Stimulated activated CD4-positive, alpha-beta T cell treated with anti-CD3 and anti-CD28 coated beads, Interleukin-2, amount 100 ng/mL, for 24 hours (primary cell): ENCODE measurements at regions not wholly inside any gene's neighbourhood (a gene's known extent, or its start where the extent isn't known, plus 50 kb on each side); places are given as distances from the start of the nearest gene placed in this dataset.
"Not testable (repeated sequence)": the region's sequence is repeated elsewhere in the genome, so short reads cannot be mapped to it uniquely, and the experiment has no call there.

Experiments used
- DNase-seq, 2 donors: peaks; one replicate each; pipeline ENCODE4 v3.0.0-alpha.2; 2020

DNA sequence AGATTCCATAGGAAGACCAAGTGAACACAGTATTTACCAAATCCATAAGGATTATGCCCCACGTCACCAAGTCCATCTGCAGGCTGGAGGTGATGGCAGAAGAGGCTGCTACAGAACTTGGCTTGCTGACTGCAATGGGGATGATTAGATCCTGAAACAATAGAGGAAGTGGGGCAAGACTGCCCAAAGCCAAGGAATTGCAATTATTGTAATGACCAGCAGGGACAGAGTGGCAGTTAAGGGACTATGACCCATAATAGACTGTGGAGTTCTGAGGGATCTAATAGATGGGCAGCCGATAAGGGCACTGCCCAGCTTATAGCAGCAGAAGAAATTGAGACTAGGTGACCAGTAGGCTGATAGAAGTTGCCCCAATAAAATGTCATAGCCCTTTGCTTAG, 108.4 kb downstream of the MINAR1 start:
- DNase-seq, result no peak

DNA sequence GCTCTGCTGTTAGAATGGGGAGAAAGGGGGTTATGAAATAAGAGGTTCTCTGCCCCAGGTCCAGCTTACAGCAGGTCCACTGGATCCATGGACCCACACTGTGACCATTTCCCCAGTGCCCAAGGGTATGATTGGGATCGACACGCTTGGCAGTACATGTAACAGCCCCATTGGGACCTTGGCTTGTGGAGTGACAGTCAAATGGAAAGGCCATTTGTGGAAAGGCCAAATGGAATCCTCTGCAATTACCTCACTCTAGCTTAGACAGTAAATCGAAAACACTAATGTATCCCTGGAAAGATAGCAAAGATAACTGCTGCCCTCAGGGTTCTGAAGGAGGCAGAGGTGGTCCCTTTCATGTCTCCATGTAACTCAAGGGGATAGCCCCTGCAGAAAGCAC, 109.1 kb downstream of the MINAR1 start:
- DNase-seq, result no peak

GRCh38 chr15:79543097-79543496, 111.0 kb downstream of the MINAR1 start:
- no peak for DNase-seq

DNA sequence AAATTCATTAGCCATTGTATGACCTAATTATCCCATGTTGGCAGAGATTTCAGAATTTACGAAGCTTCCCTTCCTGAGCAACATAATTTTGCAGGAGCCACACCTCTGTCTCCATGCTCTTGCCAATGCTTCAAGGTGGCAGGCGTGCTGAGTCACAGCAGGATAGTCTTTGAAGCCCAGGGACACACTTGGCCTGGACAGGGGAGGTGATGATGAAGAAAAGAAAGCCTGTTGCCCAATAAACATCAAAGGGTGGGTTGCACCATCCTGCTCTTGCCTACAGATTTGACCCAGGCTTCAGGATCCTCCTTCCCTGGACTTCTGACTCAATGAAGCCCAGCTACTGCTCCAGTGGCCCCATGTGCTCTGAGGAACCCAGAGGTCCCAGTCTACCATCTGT, 117.1 kb downstream of the MINAR1 start:
- no peak for DNase-seq

DNA sequence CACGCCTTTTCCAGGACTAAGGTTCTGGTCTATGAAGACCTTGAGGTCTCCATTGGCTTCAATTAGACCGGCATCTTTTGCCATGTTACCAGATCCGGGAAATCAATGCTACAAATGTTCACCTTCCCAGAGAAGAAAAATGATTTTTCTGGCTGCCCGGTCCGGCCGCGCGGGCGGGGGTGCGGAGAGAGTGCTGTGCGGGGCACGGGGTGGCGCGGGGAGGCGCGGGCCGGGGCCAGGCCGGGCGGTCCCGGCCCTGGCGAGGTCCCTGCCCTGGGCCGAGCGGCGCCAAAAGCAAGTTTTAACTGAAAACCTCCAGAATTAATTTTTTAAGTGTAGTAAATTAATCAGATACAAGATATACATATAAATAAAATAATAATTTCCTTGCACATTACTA, 128.2 kb downstream of the MINAR1 start:
- DNase-seq, result no peak

DNA sequence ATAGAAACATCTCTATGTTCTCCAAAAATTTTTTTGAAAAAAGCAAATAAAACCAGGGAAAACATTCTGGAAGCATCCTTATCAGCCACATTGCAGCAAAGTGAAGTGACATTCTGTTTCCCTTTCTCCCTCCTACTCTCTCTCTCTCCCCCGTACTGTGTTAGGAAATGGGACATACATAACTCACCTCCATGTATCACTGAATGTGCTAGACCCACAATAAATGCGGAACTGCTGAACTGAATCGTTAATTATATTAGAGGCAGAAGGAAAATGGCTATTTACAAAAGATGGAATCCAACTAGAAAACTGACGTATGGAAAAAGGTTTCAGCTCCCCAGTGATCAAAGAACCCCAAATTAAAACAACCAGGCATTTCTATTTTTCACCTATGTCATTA, 129.8 kb downstream of the MINAR1 start:
- no peak for DNase-seq

- DNase-seq, result no peak
Measured at GRCh38 chr15:79562403-79562815, 130.3 kb downstream of the MINAR1 start.

DNA sequence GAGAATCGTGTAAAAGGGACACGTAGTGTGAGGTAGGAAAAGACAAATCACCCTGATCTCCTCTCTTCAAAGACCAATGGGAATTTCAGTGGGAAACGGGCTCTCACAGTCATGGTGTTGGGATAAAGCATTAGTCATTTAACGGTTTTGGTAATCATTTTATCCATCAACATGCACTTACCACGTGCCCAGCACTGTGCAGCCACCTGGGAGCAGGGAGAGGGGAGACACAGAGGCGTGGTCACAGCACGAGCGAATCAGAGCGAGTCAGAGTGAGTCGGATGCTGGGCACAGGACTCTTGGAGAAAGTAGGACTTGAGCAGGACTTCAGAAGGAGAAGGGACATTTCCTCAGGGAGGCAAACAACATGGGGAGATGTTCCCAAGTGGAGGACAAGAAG, 130.8 kb downstream of the MINAR1 start:
- DNase-seq, result no peak

DNA sequence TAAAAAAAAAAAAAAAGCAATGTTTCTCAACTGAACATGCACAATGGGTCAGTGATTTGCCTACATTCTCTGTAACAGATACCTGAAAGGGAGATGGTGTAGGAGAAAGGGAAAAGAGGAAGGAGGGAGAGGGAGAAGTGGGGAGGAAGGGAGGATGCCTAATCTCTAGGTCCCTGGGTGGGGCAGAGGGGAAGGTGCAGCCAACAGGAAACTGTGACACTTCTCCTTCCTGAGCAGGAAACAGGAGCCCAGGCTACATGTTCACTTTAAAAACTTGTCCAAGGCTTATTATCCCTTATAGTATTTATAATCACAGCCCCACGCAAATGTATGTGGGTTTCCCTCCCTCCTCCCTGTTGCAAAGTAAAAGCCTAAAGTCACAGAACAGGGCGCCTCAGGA, 137.9 kb downstream of the MINAR1 start:
- no peak for DNase-seq

DNA sequence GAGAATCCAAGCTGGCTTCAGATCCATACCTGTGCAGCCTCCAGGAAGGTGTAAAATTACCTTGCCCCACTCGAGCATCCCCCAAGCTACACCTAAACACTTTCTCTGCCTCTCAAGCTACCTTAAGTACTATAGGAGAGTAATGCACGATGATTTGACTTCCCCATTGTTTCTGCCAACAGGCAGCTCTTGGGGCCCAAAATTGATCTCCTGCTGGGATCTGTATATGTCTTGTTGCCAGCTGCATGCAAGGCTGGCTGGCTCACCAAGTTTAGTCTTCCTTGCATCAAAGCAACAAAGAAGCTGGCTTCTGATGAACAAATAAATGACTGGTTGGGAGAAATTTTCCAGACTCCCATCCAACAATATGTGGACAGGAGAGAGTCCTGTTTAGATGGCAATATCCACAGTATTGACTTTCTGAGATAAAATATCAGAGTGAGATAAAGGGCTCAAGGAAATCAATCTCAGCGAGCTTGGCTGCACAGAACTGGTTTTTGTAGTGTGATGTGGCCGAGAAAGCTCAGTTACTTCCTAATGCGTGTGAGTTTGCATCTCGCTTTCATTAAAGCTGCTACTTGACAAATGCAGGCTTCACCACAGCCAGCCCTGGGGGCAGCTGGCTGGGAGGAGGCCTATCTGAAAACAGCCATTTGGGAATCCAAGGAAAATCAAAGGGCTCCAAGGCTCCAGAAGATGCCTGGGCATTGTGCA, 140.7 kb downstream of the MINAR1 start:
- DNase-seq, result no peak

DNA sequence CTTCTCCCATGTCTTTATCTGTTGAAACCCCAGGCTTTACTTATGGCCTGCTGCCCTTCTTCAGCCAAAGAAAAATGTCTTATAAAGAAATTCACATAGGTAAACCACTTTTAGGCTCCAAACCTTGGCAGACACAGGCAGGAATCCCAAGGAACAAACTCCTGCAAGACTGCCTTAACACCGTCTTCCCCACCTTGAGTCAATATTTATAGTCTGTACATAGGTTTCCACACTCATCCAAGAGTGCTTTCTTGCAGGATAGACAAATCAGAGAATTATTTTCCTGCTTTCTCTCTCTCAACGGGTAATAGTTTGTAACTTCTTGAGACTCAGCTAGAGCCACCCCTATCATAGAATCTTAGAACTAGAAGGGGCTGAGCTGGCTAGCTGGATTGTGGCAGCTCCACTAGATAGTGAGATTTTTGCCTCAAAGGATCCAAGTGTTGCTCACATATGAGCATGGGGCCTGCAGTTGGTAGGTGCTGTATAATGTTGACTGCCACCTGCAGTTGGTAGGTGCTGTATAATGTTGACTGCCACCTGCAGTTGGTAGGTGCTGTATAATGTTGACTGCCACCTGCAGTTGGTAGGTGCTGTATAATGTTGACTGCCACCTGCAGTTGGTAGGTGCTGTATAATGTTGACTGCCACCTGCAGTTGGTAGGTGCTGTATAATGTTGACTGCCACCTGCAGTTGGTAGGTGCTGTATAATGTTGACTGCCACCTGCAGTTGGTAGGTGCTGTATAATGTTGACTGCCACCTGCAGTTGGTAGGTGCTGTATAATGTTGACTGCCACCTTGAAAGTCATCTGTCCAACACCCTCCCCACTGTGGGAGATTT, 142.5 kb downstream of the MINAR1 start:
- not testable (repeated sequence) for DNase-seq

DNA sequence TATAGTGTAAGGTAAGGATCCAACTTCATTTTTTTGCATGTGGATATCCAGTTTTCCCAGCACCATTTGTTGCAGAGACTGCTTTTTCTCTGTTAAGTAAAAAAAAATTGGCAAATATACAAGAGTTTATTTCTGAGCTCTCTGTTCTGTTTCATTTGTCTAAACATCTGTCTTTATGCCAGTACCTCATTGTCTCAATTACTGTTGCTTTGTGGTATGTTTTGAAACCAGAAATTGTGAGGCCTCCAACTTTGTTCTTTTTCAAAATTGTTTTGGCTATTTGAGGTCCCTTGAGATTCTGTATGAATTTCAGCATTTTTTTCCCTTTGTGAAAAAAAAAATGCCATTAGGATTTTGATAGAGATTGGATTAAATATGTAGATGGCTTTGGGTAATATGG, 150.5 kb downstream of the MINAR1 start:
- DNase-seq, result no peak

DNA sequence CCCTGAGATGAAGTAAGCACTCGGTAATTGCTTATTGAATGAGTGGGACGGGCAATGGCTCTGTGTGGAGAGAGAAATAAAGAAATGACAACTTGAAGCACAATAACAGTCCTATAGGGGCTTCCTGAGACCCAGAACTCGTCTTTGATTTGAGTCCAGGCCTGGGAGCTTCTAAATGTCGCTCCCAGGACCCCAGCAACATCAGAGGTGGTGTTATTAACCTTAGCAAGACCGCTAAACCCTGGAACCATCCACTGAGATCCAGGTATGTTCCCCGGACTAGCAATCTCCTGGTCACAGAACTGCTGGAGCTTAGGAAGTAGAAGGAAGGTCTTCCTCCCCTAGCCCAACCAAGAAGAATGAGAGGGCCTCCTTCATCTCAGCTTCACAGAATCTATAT, 160.0 kb downstream of the MINAR1 start:
- DNase-seq, result no peak

- no peak for DNase-seq
Measured at GRCh38 chr15:79593119-79593869, 161.2 kb downstream of the MINAR1 start.

DNA sequence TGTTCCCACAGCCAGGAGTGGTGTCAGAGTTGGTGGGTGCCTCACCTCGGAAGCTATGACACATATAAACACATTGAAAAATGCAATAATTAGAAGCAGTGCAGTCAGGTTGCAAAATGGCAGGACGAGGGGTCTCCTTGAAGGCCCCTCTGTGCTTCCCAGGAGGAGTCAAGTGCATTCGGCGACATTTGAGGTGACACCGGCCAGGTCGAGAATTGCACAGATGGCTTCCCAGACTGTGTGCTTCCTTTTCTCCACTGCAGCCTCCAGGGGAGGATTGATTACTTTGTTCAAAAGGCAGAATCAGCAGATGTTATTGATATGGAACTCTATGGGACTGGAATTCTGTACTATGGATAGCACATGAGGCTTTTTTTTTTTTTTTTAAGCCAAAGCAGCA, 163.2 kb downstream of the MINAR1 start:
- no peak for DNase-seq

DNA sequence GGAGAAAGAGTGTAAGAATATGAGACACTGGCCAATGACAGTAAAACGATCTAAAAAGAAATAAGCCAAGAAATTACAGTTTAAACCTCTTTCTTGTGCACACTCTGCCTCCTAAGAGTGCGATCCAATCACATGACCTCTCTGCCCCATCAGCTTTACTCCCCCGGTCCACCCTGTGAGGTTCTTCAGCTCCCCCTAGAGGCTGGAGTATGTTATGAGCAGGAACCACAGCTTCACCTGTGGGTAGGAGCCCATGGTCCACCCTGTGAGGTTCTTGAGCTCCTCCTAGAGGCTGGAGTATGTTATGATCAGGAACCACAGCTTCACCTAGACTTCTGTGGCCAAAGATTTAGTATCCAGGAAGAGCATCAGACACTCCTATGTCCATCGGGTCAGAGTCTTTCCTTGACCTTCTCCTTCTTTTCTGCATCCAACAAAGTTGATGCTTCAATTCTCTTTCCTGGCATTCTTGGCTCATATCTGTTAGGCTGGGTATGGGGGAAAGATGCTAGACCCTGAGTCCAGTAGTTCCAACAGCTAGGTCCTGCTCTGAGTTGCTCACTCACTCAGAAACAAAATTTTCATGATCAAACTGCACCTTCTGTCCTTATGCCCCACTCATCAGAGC, 164.0 kb downstream of the MINAR1 start:
- peak; percentile 31 to 40 for DNase-seq

- DNase-seq, result no peak
Measured at GRCh38 chr15:79598639-79599038, 166.5 kb downstream of the MINAR1 start.

DNA sequence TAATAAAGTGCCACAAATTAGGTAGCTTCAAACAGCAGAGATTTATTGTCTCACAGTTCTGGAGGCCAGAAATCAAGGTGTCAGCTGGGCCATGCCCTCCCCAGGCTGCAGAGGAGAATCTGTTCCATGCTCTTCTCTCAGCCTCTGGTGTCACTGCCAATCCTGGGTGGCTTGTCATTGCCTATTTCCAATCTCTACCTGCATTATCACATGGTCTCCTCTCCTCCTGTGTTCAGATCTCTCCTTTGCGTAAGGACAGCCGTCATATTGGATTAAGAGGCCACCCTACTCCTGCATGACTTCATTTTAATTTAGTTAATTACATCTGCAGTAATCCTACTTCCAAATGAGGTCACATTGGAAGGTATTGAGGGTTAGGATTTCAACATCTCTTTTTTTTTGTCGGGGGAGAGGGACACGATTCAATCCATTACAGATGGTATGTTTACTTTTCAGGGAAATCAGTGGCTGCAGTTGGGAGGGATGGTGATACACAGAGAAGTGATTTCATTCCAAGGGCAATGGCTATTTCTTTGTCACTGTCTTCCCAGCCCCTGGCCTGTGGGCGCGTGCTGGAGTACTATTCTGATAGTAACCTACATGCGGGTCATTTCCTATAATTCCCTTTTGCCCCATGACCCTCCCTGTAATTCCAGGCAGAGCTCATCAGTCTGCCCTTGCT, 169.4 kb downstream of the MINAR1 start:
- no peak for DNase-seq

- DNase-seq, result no peak
Measured at GRCh38 chr15:79602180-79602579, 170.0 kb downstream of the MINAR1 start.

- DNase-seq, result no peak
Measured at GRCh38 chr15:79602731-79603130, 170.6 kb downstream of the MINAR1 start.

GRCh38 chr15:79606831-79607355, 174.8 kb downstream of the MINAR1 start:
- DNase-seq, result no peak
